Sigmoid colon (tissue), 6 donors: ENCODE measurements at regions not wholly inside any gene's neighbourhood (a gene's known extent, or its start where the extent isn't known, plus 50 kb on each side); places are given as distances from the start of the nearest gene placed in this dataset.

Experiments used
- DNase-seq: peaks from one replicate; pipeline ENCODE4 v3.0.0-alpha.2; 2019
- H3K27ac ChIP-seq, 4 donors: fragments of 200-600 bp; sonication (generic); one replicate each; pipeline ENCODE4 v1.5.1; 2016 to 2019; ENCODE audit warnings: mild to moderate bottlenecking in 1 of 4
- H3K27me3 ChIP-seq, 3 donors: fragments of 200-600 bp; sonication (generic); one replicate each; pipeline ENCODE4 v1.5.1; 2019; ENCODE audit warnings: mild to moderate bottlenecking in 1 of 3
- H3K36me3 ChIP-seq, 4 donors: fragments of 200-600 bp; sonication (generic); one replicate each; pipeline ENCODE4 v1.5.1; 2016 to 2019
- H3K4me1 ChIP-seq, 4 donors: fragments of 200-600 bp; sonication (generic); one replicate each; pipeline ENCODE4 v1.5.1; 2017 to 2019
- H3K4me3 ChIP-seq, 4 donors: fragments of 200-600 bp; sonication (generic); one replicate each; pipeline ENCODE4 v1.5.1; 2017 to 2019; ENCODE audit warnings: mild to moderate bottlenecking in 2 of 4, moderate library complexity in 1 of 4
- H3K9me3 ChIP-seq, 4 donors: fragments of 200-600 bp in 3 of 4; sonication (generic) in 3 of 4; one replicate each; pipeline versions ENCODE4 v1.5.1 to v1.6.1; 2013 to 2019
- CTCF ChIP-seq, 4 experiments: fragments of 450-650 bp in 3 of 4; fragments of 200-600 bp in 1 of 4; IDR thresholded peaks; one replicate each; pipeline ENCODE4 v1.5.1; 2016 to 2019; ENCODE audit warnings: antibody characterized with exemption in 4 of 4, mild to moderate bottlenecking in 3 of 4, moderate library complexity in 2 of 4
- EP300 ChIP-seq, 4 donors: sonication (generic); formaldehyde crosslinking; IDR thresholded peaks; one replicate each; pipeline ENCODE4 v1.6.1; 2017; ENCODE audit warnings: antibody characterized with exemption in 4 of 4
- POLR2A ChIP-seq, 2 donors: fragments of 450-650 bp; IDR thresholded peaks; one replicate each; pipeline ENCODE4 v1.6.1; 2016; ENCODE audit warnings: antibody characterized with exemption in 2 of 2, mild to moderate bottlenecking in 2 of 2, moderate library complexity in 2 of 2
- POLR2AphosphoS5 ChIP-seq, 4 donors: sonication (generic); formaldehyde crosslinking; IDR thresholded peaks; one replicate each; pipeline ENCODE4 v1.6.1; 2017; ENCODE audit warnings: antibody characterized with exemption in 4 of 4
- WGBS, 2 donors: extraction: QIAGEN DNeasy Blood & Tissue Kit; methylation state at CpG; one replicate each; pipeline ENCODE4 v1.1.7; 2013; 5-methylcytosine and 5-hydroxymethylcytosine counted together
- intact Hi-C: fragments of 100-400 bp; cut with DNase I; formaldehyde crosslinking; loops from one replicate; pipeline ENCODE4 v1.15.1; 2023
- donor health status: healthy with polysubstance abuse.
- donor health status: healthy.

- Histone ChIP-seq H3K9me3 (no peaks in the 10 kb centered on the region), H3K36me3 (no peaks in the 10 kb centered on the region), H3K4me3 (no peak overlapping the region), H3K4me1 (no peaks in the 10 kb centered on the region), H3K27me3 (no peaks in the 10 kb centered on the region), H3K27ac (no peak overlapping the region)
- no peak for DNase-seq
- TF ChIP-seq CTCF (IDR thresholded peaks at IDR 0.05), result no peak
- TF ChIP-seq POLR2AphosphoS5 (IDR thresholded peaks at IDR 0.05), result no peak
- no peak for TF ChIP-seq EP300 (IDR thresholded peaks at IDR 0.05)
- no peak for TF ChIP-seq POLR2A (IDR thresholded peaks at IDR 0.05)
- intact Hi-C loops, result no loop called here
Measured at GRCh38 chr5:155381654-155382053, 368.1 kb downstream of the KIF4B start.

GRCh38 chr5:155389498-155389897, 375.9 kb downstream of the KIF4B start:
- TF ChIP-seq CTCF (IDR thresholded peaks at IDR 0.05) (no peak), EP300 (IDR thresholded peaks at IDR 0.05) (no peak), POLR2A (IDR thresholded peaks at IDR 0.05) (no peak), POLR2AphosphoS5 (IDR thresholded peaks at IDR 0.05) (no peak)
- 82 to 84% methylated on average over 4 of the region's 4 CpGs for WGBS, 2 donors
- no peaks in the 10 kb centered on the region for H3K36me3 ChIP-seq
- intact Hi-C loops, result no loop called here
- H3K27ac ChIP-seq, result no peak overlapping the region
- H3K27me3 ChIP-seq, result no peaks in the 10 kb centered on the region
- no peak overlapping the region for H3K4me3 ChIP-seq
- no peak for DNase-seq
- no peaks in the 10 kb centered on the region for H3K9me3 ChIP-seq
- H3K4me1 ChIP-seq, result peaks cover 0 to 3% (median 0%) of the 10 kb centered on the region in 4 donors

- Histone ChIP-seq H3K27ac (no peak overlapping the region), H3K4me3 (no peak overlapping the region), H3K27me3 (no peaks in the 10 kb centered on the region), H3K9me3 (no peaks in the 10 kb centered on the region), H3K36me3 (no peaks in the 10 kb centered on the region), H3K4me1 (no peaks in the 10 kb centered on the region)
- intact Hi-C loops, result no loop called here
- TF ChIP-seq POLR2AphosphoS5 (IDR thresholded peaks at IDR 0.05) (no peak), CTCF (IDR thresholded peaks at IDR 0.05) (no peak), POLR2A (IDR thresholded peaks at IDR 0.05) (no peak), EP300 (IDR thresholded peaks at IDR 0.05) (no peak)
- DNase-seq, result no peak
Measured at GRCh38 chr5:155394727-155395126, 381.2 kb downstream of the KIF4B start.

- Histone ChIP-seq H3K9me3 (no peaks in the 10 kb centered on the region), H3K4me1 (no peaks in the 10 kb centered on the region), H3K27ac (no peak overlapping the region), H3K27me3 (no peaks in the 10 kb centered on the region), H3K36me3 (no peaks in the 10 kb centered on the region), H3K4me3 (no peak overlapping the region)
- intact Hi-C loops, result no loop called here
- TF ChIP-seq EP300 (IDR thresholded peaks at IDR 0.05) (no peak), POLR2A (IDR thresholded peaks at IDR 0.05) (no peak)
- 72 to 82% methylated on average over 5 of the region's 5 CpGs for WGBS, 2 donors
- no peak for DNase-seq
Measured at GRCh38 chr5:155402927-155403640, 389.5 kb downstream of the KIF4B start.

GRCh38 chr5:155406815-155407214, 393.3 kb downstream of the KIF4B start:
- H3K4me1 ChIP-seq, result no peaks in the 10 kb centered on the region
- no peak overlapping the region for H3K4me3 ChIP-seq
- no peaks in the 10 kb centered on the region for H3K36me3 ChIP-seq
- H3K27ac ChIP-seq, result no peak overlapping the region
- intact Hi-C loops, result no loop called here
- TF ChIP-seq EP300 (IDR thresholded peaks at IDR 0.05) (no peak), POLR2AphosphoS5 (IDR thresholded peaks at IDR 0.05) (no peak), CTCF (IDR thresholded peaks at IDR 0.05) (no peak), POLR2A (IDR thresholded peaks at IDR 0.05) (no peak)
- no peaks in the 10 kb centered on the region for H3K27me3 ChIP-seq
- WGBS, 2 donors, result 77 to 86% methylated on average over 4 of the region's 4 CpGs
- no peaks in the 10 kb centered on the region for H3K9me3 ChIP-seq
- no peak for DNase-seq
